T-cell (primary cell): ENCODE measurements at regions not wholly inside any gene's neighbourhood (a gene's known extent, or its start where the extent isn't known, plus 50 kb on each side); places are given as distances from the start of the nearest gene placed in this dataset.

Source experiments
- ATAC-seq, 4 experiments: fragments of 200-7000 bp in 3 of 4; fragments of 150-1000 bp in 1 of 4; cut with Tn5 transposase; replicated peaks in 1 of 4; 1 replicate in 3 of 4; 2 replicates in 1 of 4; pipeline ENCODE4 v1.10.0; 2021; ENCODE audit warnings: moderate library complexity in 3 of 4, mild to moderate bottlenecking in 2 of 4, moderate number of reproducible peaks in 1 of 4
- CTCF ChIA-PET, 2 donors: fragments of 300-600 bp; sonication (Branson Sonifier 250); formaldehyde crosslinking; loops; one replicate each; lab custom pipeline; 2022; ENCODE audit warnings: antibody characterized with exemption in 2 of 2; lab: Charles Lee
- POLR2A ChIA-PET, 2 donors: fragments of 300-600 bp; sonication (Branson Sonifier 250); formaldehyde crosslinking; loops; one replicate each; lab custom pipeline; 2022; ENCODE audit warnings: antibody characterized with exemption in 2 of 2; lab: Charles Lee
- DNase-seq, 35 experiments: peaks; one replicate each; pipeline versions ENCODE4 v3.0.0 to v3.0.0-alpha.2; 2013 to 2023
- H3K27ac ChIP-seq: one replicate; pipeline ENCODE4 v1.5.1; 2013; ENCODE audit warnings: low read length
- H3K27me3 ChIP-seq, 2 experiments: replicated peaks in 1 of 2; 1 replicate in 1 of 2; 2 replicates in 1 of 2; pipeline versions ENCODE4 v1.6.1 to v1.7.0; 2013; ENCODE audit warnings: low read length in 1 of 2, mixed read lengths in 1 of 2; ENCODE audit not compliant: control insufficient read depth in 2 of 2, insufficient read depth in 2 of 2; ENCODE audit errors: extremely low read depth in 1 of 2
- H3K36me3 ChIP-seq, 2 donors: 1 replicate in 1 of 2; 2 replicates in 1 of 2; pipeline versions ENCODE4 v1.6.1 to v1.7.0; 2013; ENCODE audit warnings: low read length in 1 of 2; ENCODE audit not compliant: control insufficient read depth in 2 of 2, insufficient read depth in 1 of 2; ENCODE audit errors: extremely low read depth in 1 of 2
- H3K4me1 ChIP-seq, 2 experiments: 1 replicate in 1 of 2; 2 replicates in 1 of 2; pipeline versions ENCODE4 v1.6.1 to v1.7.0; 2013; ENCODE audit warnings: low read length in 2 of 2, mixed read lengths in 1 of 2; ENCODE audit not compliant: insufficient read depth in 2 of 2, control insufficient read depth in 1 of 2; ENCODE audit errors: extremely low read depth in 1 of 2
- H3K4me3 ChIP-seq, 2 donors: 1 replicate in 1 of 2; 2 replicates in 1 of 2; pipeline versions ENCODE4 v1.5.1 to v1.7.0; 2013; ENCODE audit warnings: mild to moderate bottlenecking in 2 of 2, low read length in 1 of 2, moderate library complexity in 1 of 2; ENCODE audit not compliant: control insufficient read depth in 1 of 2; ENCODE audit errors: extremely low read depth in 1 of 2
- H3K9me3 ChIP-seq: 2 replicates; pipeline ENCODE4 v1.7.0; 2013
- H3K27ac Mint-ChIP-seq, 2 donors: one replicate each; pipeline ENCODE4 v1.8.0; 2020 to 2021; ENCODE audit warnings: mild to moderate bottlenecking in 2 of 2, mixed read lengths in 2 of 2
- H3K27me3 Mint-ChIP-seq, 2 donors: one replicate each; pipeline ENCODE4 v1.8.0; 2021 to 2022; ENCODE audit warnings: mixed read lengths in 2 of 2
- H3K36me3 Mint-ChIP-seq: one replicate; pipeline ENCODE4 v1.8.0; 2021; ENCODE audit warnings: mixed read lengths
- H3K4me1 Mint-ChIP-seq, 3 donors: one replicate each; pipeline ENCODE4 v1.8.0; 2020 to 2022; ENCODE audit warnings: mixed read lengths in 3 of 3, mild to moderate bottlenecking in 1 of 3
- H3K4me3 Mint-ChIP-seq, 3 donors: one replicate each; pipeline ENCODE4 v1.8.0; 2020 to 2022; ENCODE audit warnings: mild to moderate bottlenecking in 3 of 3, mixed read lengths in 3 of 3, moderate library complexity in 3 of 3
- H3K9me3 Mint-ChIP-seq, 3 donors: one replicate each; pipeline ENCODE4 v1.8.0; 2020 to 2022; ENCODE audit warnings: mixed read lengths in 3 of 3
- WGBS: methylation state at CpG from one replicate; pipeline ENCODE4 v1.1.5; 2013; ENCODE audit warnings: missing lambda C conversion rate; ENCODE audit not compliant: insufficient coverage; 5-methylcytosine and 5-hydroxymethylcytosine counted together

DNA sequence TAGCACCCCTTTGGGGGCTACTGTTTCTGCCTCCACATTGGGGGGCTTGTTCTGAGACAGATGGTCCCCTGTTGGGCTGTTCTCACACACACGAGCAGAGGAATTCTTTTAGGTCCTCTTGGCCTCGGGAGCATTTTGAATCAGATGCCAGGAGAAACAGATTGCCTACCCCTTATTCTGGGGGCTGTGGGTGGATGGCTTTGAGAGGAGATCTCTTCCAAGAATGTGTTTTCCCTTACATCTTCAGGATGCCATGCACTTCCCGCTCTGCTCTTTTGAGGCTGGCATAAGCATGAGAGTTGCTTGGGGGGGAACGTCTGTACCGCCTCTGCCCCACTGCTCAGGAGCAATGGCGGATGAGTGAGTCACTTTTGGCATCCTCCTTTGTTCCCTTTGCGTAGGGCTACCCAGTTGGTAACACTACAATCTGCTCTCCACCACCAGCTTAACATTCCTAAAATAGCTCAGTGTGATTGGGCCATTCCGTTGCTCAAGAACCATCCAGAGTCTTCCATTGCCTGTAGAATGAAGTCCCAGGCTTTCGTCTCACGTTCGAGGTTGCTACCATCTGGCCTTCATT, 154.4 kb downstream of the RPLP1 start:
- H3K27ac Mint-ChIP-seq: no peak overlapping the region
- Histone ChIP-seq H3K27ac (no peak overlapping the region), H3K27me3 (no peaks in the 10 kb centered on the region), H3K4me3 (no peak overlapping the region), H3K9me3 (no peaks in the 10 kb centered on the region), H3K4me1 (no peaks in the 10 kb centered on the region), H3K36me3 (no peaks in the 10 kb centered on the region)
- 87% methylated on average over 8 of the region's 11 CpGs for WGBS
- peaks cover 0 to 4% of the 10 kb centered on the region in 2 donors for H3K27me3 Mint-ChIP-seq
- CTCF ChIA-PET: no interaction called here
- ATAC-seq (no peak), DNase-seq (no peak)
- no peaks in the 10 kb centered on the region for H3K36me3 Mint-ChIP-seq
- peaks cover 5 to 10% (median 7%) of the 10 kb centered on the region in 3 donors for H3K4me1 Mint-ChIP-seq
- POLR2A ChIA-PET: no interaction called here
- H3K9me3 Mint-ChIP-seq: no peaks in the 10 kb centered on the region
- H3K4me3 Mint-ChIP-seq: no peak overlapping the region

DNA sequence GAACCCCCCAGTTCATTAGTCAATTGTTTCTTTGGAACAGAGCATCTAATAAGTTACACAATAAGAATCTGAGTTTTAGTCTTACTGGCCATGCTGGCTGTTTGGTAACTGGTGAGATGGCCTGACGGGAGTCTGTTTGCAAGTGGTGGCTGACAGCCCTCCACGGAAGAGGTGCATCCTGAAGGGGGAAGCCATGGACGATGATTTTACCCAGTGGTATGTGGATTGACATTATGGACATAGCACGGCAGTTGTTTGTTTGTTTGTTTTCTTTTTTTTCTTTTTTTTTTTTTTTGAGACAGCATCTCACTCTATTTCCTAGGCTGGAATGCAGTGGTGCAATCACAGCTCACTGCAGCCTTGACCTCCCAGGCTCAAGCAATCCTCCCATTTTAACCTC, 156.0 kb downstream of the RPLP1 start:
- Mint-ChIP-seq H3K36me3 (no peaks in the 10 kb centered on the region), H3K27me3 (no peaks in the 10 kb centered on the region), H3K27ac (no peak overlapping the region), H3K9me3 (no peaks in the 10 kb centered on the region), H3K4me1 (peaks cover 5 to 10% (median 7%) of the 10 kb centered on the region in 3 donors), H3K4me3 (no peak overlapping the region)
- ATAC-seq (no peak), DNase-seq (no peak)
- WGBS: 100% methylated on average over 2 of the region's 4 CpGs
- H3K4me3 ChIP-seq: no peak overlapping the region
- no peaks in the 10 kb centered on the region for H3K4me1 ChIP-seq
- no peaks in the 10 kb centered on the region for H3K27me3 ChIP-seq
- POLR2A ChIA-PET: no interaction called here
- no peaks in the 10 kb centered on the region for H3K36me3 ChIP-seq
- CTCF ChIA-PET: interaction anchor here in 1 of 2 donors (0.7 kb wide), 1 partner anchor 151 kb away, joined by 3 read pairs; no protein-coding TSS in a partner anchor
- no peaks in the 10 kb centered on the region for H3K9me3 ChIP-seq
- H3K27ac ChIP-seq: no peak overlapping the region

DNA sequence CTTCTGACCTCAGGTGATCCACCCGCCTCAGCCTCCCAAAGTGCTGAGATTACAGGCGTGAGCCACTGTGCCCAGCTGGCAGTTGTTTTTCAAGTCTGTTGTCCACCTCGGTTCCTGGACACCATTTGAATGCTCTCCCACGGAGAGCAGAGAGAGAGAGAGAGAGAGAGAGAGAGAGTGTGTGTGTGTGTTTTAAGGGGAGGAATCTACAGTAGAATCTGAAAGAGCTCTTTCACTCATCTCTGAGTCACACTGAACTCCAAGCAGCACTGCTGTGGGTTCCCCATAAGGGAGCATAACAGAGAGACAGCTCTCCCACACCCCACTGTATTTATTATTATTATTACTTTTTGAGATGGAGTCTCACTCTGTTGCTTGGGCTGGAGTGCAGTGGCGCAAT, 156.6 kb downstream of the RPLP1 start:
- H3K27me3 Mint-ChIP-seq: no peaks in the 10 kb centered on the region
- no peaks in the 10 kb centered on the region for H3K9me3 Mint-ChIP-seq
- ATAC-seq (no peak), DNase-seq (no peak)
- Histone ChIP-seq H3K27ac (no peak overlapping the region), H3K36me3 (no peaks in the 10 kb centered on the region), H3K4me3 (no peak overlapping the region), H3K4me1 (no peaks in the 10 kb centered on the region), H3K27me3 (no peaks in the 10 kb centered on the region), H3K9me3 (no peaks in the 10 kb centered on the region)
- no peak overlapping the region for H3K27ac Mint-ChIP-seq
- CTCF ChIA-PET: no interaction called here
- WGBS: 93% methylated on average over 3 of the region's 5 CpGs
- peaks cover 5 to 10% (median 7%) of the 10 kb centered on the region in 3 donors for H3K4me1 Mint-ChIP-seq
- no peaks in the 10 kb centered on the region for H3K36me3 Mint-ChIP-seq
- H3K4me3 Mint-ChIP-seq: no peak overlapping the region
- POLR2A ChIA-PET: no interaction called here

DNA sequence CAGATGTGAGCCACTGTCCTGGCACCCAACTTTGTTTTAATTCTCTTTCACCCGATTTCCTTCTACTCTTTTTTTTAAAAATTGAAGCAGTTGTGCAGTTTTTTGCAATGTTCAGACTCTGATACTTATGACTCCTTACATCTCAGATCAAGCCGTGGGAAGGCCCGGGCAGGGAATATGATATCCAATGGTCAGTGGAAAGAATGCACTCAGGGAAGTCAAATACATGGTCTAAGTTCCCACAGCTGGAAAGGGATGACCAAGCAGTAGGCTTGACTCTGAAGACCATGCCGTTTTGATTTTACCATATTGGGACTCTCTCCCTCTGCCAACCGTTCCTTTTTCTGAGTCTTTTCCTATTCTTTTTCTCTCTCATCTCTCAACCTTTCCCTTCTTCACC, 157.2 kb downstream of the RPLP1 start:
- H3K27me3 Mint-ChIP-seq: no peaks in the 10 kb centered on the region
- ChIA-PET CTCF (no interaction called here), POLR2A (no interaction called here)
- Histone ChIP-seq H3K27me3 (no peaks in the 10 kb centered on the region), H3K36me3 (no peaks in the 10 kb centered on the region), H3K27ac (no peak overlapping the region), H3K9me3 (no peaks in the 10 kb centered on the region), H3K4me3 (no peak overlapping the region), H3K4me1 (no peaks in the 10 kb centered on the region)
- H3K9me3 Mint-ChIP-seq: no peaks in the 10 kb centered on the region
- ATAC-seq (no peak), DNase-seq (no peak)
- no peaks in the 10 kb centered on the region for H3K36me3 Mint-ChIP-seq
- no peak overlapping the region for H3K27ac Mint-ChIP-seq
- 87% methylated on average over 2 of the region's 5 CpGs for WGBS
- no peak overlapping the region for H3K4me3 Mint-ChIP-seq
- peaks cover 5 to 10% (median 7%) of the 10 kb centered on the region in 3 donors for H3K4me1 Mint-ChIP-seq

DNA sequence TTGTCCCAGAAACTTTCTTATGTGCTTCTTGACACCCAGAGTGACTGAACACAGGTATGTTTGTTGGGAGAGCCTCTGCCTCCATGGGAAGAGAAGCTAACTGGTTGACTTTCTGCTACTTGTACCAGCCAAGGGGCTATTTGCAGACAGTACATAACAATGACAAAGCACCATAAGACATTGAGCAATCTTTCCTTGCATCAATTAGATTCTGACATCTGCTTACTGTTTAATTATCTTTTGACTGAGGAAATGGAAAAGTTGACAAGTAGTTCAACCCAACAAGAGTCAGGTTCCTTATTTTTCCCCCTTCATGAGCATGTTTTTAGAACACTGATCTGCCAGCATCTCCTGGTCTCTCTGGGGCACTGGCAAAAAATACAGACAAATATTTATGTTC, 157.7 kb downstream of the RPLP1 start:
- Histone ChIP-seq H3K36me3 (no peaks in the 10 kb centered on the region), H3K4me3 (no peak overlapping the region), H3K9me3 (no peaks in the 10 kb centered on the region), H3K4me1 (no peaks in the 10 kb centered on the region), H3K27ac (no peak overlapping the region), H3K27me3 (no peaks in the 10 kb centered on the region)
- DNase-seq (no peak), ATAC-seq (no peak)
- ChIA-PET CTCF (no interaction called here), POLR2A (no interaction called here)
- H3K9me3 Mint-ChIP-seq: no peaks in the 10 kb centered on the region
- no peaks in the 10 kb centered on the region for H3K27me3 Mint-ChIP-seq
- peaks cover 5 to 10% (median 7%) of the 10 kb centered on the region in 3 donors for H3K4me1 Mint-ChIP-seq
- no peak overlapping the region for H3K27ac Mint-ChIP-seq
- H3K36me3 Mint-ChIP-seq: no peaks in the 10 kb centered on the region
- H3K4me3 Mint-ChIP-seq: no peak overlapping the region

DNA sequence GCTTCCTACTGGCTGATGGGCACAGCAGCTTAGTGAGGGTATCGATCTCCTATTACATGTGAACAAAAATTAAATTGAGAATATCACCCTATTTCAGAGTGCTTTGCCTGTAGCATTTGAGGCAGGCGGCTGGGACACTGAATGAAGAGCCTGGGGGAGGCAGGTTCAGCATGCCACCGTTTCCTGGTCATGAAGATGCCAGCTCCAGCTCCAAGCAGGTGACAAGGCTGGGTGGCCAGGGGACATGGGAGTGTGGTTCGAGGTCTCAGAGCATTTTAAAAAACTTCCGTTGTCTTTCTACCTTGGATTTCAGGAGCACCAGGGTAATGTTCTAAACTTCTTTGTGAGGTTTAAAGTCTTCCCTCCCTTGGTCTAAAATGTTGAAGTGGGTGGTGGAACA, 158.2 kb downstream of the RPLP1 start:
- ATAC-seq (no peak), DNase-seq (peak in 1 of 35 experiments; percentile 1)
- no peaks in the 10 kb centered on the region for H3K36me3 Mint-ChIP-seq
- ChIA-PET CTCF (no interaction called here), POLR2A (no interaction called here)
- no peaks in the 10 kb centered on the region for H3K4me1 ChIP-seq
- H3K27me3 Mint-ChIP-seq: no peaks in the 10 kb centered on the region
- no peaks in the 10 kb centered on the region for H3K36me3 ChIP-seq
- H3K4me3 ChIP-seq: no peak overlapping the region
- H3K27ac Mint-ChIP-seq: no peak overlapping the region
- no peaks in the 10 kb centered on the region for H3K27me3 ChIP-seq
- H3K27ac ChIP-seq: no peak overlapping the region
- no peaks in the 10 kb centered on the region for H3K9me3 ChIP-seq
- 96% methylated on average over 4 of the region's 5 CpGs for WGBS
- peaks cover 4 to 7% (median 5%) of the 10 kb centered on the region in 3 donors for H3K4me1 Mint-ChIP-seq
- no peaks in the 10 kb centered on the region for H3K9me3 Mint-ChIP-seq
- no peak overlapping the region for H3K4me3 Mint-ChIP-seq

DNA sequence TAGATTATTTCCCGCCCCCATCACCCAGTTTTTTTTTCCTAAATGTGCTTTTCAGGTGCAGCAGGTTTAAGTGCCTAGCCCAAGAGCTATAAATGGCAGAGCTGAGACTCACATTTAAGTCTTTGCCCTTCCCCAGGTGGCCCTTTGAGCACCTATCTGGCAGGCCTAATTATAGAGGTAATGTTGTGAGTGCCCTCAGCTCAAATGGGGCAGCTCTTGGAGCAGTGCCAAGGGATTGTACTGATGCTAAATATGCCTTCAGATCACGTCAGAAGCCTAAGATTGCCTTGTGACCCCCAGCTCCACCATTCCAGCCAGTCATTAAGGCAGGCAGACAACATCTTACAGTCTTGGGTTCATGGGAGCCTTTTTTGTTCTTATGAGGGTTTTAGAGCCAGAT, 159.5 kb downstream of the RPLP1 start:
- Histone ChIP-seq H3K4me1 (no peaks in the 10 kb centered on the region), H3K36me3 (no peaks in the 10 kb centered on the region), H3K27ac (no peak overlapping the region), H3K4me3 (no peak overlapping the region), H3K9me3 (no peaks in the 10 kb centered on the region), H3K27me3 (no peaks in the 10 kb centered on the region)
- H3K36me3 Mint-ChIP-seq: no peaks in the 10 kb centered on the region
- CTCF ChIA-PET: interaction anchor here in 1 of 2 donors (0.8 kb wide), 1 partner anchor 744 kb away, joined by 3 read pairs; no protein-coding TSS in a partner anchor
- DNase-seq (no peak), ATAC-seq (no peak)
- no CpG with 5 or more reads among the region's 2 CpGs for WGBS
- POLR2A ChIA-PET: no interaction called here
- no peaks in the 10 kb centered on the region for H3K27me3 Mint-ChIP-seq
- H3K4me3 Mint-ChIP-seq: no peak overlapping the region
- H3K9me3 Mint-ChIP-seq: no peaks in the 10 kb centered on the region
- no peaks in the 10 kb centered on the region for H3K4me1 Mint-ChIP-seq
- no peak overlapping the region for H3K27ac Mint-ChIP-seq
